ENCODE measurements at regions not wholly inside any gene's neighbourhood (a gene's known extent, or its start where the extent isn't known, plus 50 kb on each side); places are given as distances from the start of the nearest gene placed in this dataset.

DNA sequence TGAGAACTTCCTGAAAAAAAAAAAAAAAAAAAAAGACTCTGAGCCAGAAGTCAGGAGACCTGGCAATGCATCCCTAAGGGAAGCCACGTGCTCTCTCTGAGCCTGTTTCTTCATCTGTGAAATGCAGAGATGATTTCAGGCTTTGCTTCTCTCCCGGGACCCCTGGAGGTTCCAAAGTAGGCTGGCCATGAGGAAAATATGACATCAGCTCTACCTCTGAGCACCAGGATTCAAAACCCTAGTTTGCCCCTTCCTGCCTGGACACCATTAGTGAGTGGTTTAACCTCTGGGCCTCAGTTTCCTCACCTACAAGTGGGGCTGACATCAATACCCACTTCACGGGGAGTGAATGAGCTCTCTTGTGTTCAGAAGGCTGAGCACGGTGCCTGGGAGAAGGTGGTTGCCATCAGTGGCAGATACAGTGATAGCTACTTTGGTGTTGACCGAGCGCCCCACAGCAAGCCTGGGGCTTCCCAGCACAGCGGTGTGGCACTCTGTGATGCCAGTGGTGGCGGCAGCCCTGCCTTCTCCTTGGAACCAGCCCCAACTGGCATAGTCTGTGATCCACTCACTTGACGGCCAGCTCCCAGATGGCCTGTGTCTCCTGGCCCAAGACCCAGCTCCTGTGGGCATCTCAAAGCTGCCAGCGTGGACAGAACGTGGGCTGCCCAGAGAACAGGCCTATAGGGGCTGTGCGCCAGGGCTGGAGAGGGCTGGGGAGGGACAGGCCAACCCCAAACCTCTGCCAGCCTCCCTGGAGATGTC is 153.1 kb upstream of the UNC5B start:
- TF ChIP-seq, protein P1, sequence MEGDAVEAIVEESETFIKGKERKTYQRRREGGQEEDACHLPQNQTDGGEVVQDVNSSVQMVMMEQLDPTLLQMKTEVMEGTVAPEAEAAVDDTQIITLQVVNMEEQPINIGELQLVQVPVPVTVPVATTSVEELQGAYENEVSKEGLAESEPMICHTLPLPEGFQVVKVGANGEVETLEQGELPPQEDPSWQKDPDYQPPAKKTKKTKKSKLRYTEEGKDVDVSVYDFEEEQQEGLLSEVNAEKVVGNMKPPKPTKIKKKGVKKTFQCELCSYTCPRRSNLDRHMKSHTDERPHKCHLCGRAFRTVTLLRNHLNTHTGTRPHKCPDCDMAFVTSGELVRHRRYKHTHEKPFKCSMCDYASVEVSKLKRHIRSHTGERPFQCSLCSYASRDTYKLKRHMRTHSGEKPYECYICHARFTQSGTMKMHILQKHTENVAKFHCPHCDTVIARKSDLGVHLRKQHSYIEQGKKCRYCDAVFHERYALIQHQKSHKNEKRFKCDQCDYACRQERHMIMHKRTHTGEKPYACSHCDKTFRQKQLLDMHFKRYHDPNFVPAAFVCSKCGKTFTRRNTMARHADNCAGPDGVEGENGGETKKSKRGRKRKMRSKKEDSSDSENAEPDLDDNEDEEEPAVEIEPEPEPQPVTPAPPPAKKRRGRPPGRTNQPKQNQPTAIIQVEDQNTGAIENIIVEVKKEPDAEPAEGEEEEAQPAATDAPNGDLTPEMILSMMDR (IDR thresholded peaks at IDR 0.05): no peak
- no peak for TF ChIP-seq POLR2A (IDR thresholded peaks at IDR 0.05)

All from testis (tissue), 2 donors.